CD14-positive monocyte (primary cell): ENCODE measurements at regions not wholly inside any gene's neighbourhood (a gene's known extent, or its start where the extent isn't known, plus 50 kb on each side); places are given as distances from the start of the nearest gene placed in this dataset.

Experiments
- DNase-seq, 3 donors: peaks; one replicate each; pipeline ENCODE4 v3.0.0-alpha.2; 2011 to 2022
- H2AFZ ChIP-seq: 2 replicates; pipeline ENCODE4 v1.6.0; 2012; ENCODE audit warnings: mild to moderate bottlenecking, low read depth, low read length, inconsistent platforms; ENCODE audit not compliant: insufficient read depth, poor library complexity, severe bottlenecking
- H3K27ac ChIP-seq, 2 donors: 1 replicate in 1 of 2; 2 replicates in 1 of 2; pipeline ENCODE4 v1.5.1; 2012 to 2013; ENCODE audit warnings: low read length in 2 of 2, control low read depth in 1 of 2, inconsistent platforms in 1 of 2, low read depth in 1 of 2, mild to moderate bottlenecking in 1 of 2
- H3K27me3 ChIP-seq, 2 donors: one replicate each; pipeline versions ENCODE4 v1.6.0 to v1.6.1; 2011 to 2013; ENCODE audit warnings: low read length in 2 of 2; ENCODE audit not compliant: control insufficient read depth in 2 of 2, insufficient read depth in 2 of 2
- H3K36me3 ChIP-seq, 2 donors: replicated peaks in 1 of 2; 1 replicate in 1 of 2; 2 replicates in 1 of 2; pipeline versions ENCODE4 v1.5.1 to v1.6.1; 2012 to 2013; ENCODE audit warnings: low read length in 2 of 2, control low read depth in 1 of 2, inconsistent platforms in 1 of 2, mild to moderate bottlenecking in 1 of 2; ENCODE audit not compliant: insufficient read depth in 2 of 2, control insufficient read depth in 1 of 2
- H3K4me1 ChIP-seq, 2 donors: 1 replicate in 1 of 2; 2 replicates in 1 of 2; pipeline versions ENCODE4 v1.5.1 to v1.6.1; 2012 to 2013; ENCODE audit warnings: low read length in 2 of 2, control low read depth in 1 of 2, inconsistent platforms in 1 of 2, mild to moderate bottlenecking in 1 of 2, moderate library complexity in 1 of 2; ENCODE audit not compliant: insufficient read depth in 2 of 2, control insufficient read depth in 1 of 2
- H3K4me2 ChIP-seq: replicated peaks from 2 replicates; pipeline ENCODE3; 2012; ENCODE audit warnings: low read length, moderate library complexity, mild to moderate bottlenecking; ENCODE audit not compliant: poor library complexity, severe bottlenecking; ENCODE audit errors: extremely low read depth
- H3K4me3 ChIP-seq, 3 experiments: fragments of 200-600 bp in 1 of 3; sonication (generic) in 1 of 3; replicated peaks in 1 of 3; 1 replicate in 2 of 3; 2 replicates in 1 of 3; pipeline ENCODE4 v1.5.1; 2011 to 2013; ENCODE audit warnings: low read length in 3 of 3, mild to moderate bottlenecking in 3 of 3, control low read depth in 2 of 3, low read depth in 2 of 3, inconsistent platforms in 1 of 3, moderate library complexity in 1 of 3
- H3K79me2 ChIP-seq: 2 replicates; pipeline ENCODE4 v1.6.0; 2012; ENCODE audit warnings: mild to moderate bottlenecking, control low read depth, inconsistent platforms, low read length, moderate library complexity; ENCODE audit not compliant: insufficient read depth
- H3K9ac ChIP-seq: 2 replicates; pipeline ENCODE4 v1.6.0; 2017; ENCODE audit warnings: low read length, mild to moderate bottlenecking; ENCODE audit not compliant: insufficient read depth, poor library complexity, severe bottlenecking
- H3K9me3 ChIP-seq, 2 donors: replicated peaks in 1 of 2; 1 replicate in 1 of 2; 2 replicates in 1 of 2; pipeline versions ENCODE4 v1.5.1 to v1.6.1; 2012 to 2013; ENCODE audit warnings: low read length in 2 of 2, control low read depth in 1 of 2; ENCODE audit not compliant: control insufficient read depth in 1 of 2, insufficient read depth in 1 of 2
- H4K20me1 ChIP-seq: 2 replicates; pipeline ENCODE4 v1.6.0; 2012; ENCODE audit warnings: mild to moderate bottlenecking, low read length, control low read depth, moderate library complexity; ENCODE audit not compliant: insufficient read depth
- H3K27ac Mint-ChIP-seq, 7 donors: one replicate each; pipeline ENCODE4 v1.8.0; 2020; ENCODE audit warnings: mild to moderate bottlenecking in 7 of 7, mixed read lengths in 7 of 7, moderate library complexity in 6 of 7, inconsistent platforms in 2 of 7
- H3K27me3 Mint-ChIP-seq, 3 donors: one replicate each; pipeline ENCODE4 v1.8.0; 2021 to 2022; ENCODE audit warnings: low read depth in 3 of 3, mild to moderate bottlenecking in 3 of 3, mixed read lengths in 3 of 3, moderate library complexity in 3 of 3, inconsistent platforms in 1 of 3
- H3K36me3 Mint-ChIP-seq, 2 donors: one replicate each; pipeline ENCODE4 v1.8.0; 2020; ENCODE audit warnings: mixed read lengths in 2 of 2, inconsistent platforms in 1 of 2, mild to moderate bottlenecking in 1 of 2
- H3K4me1 Mint-ChIP-seq: one replicate; pipeline ENCODE4 v1.8.0; 2020; ENCODE audit warnings: mild to moderate bottlenecking, mixed read lengths
- H3K4me3 Mint-ChIP-seq, 2 donors: one replicate each; pipeline ENCODE4 v1.8.0; 2020; ENCODE audit warnings: mild to moderate bottlenecking in 2 of 2, mixed read lengths in 2 of 2, moderate library complexity in 1 of 2
- H3K9me3 Mint-ChIP-seq, 7 donors: one replicate each; pipeline ENCODE4 v1.8.0; 2020 to 2022; ENCODE audit warnings: mixed read lengths in 7 of 7, mild to moderate bottlenecking in 6 of 7, moderate library complexity in 6 of 7, inconsistent platforms in 2 of 7
- WGBS: methylation state at CpG from one replicate; pipeline ENCODE4 v1.1.5; 2013; ENCODE audit warnings: missing lambda C conversion rate; ENCODE audit not compliant: insufficient coverage; 5-methylcytosine and 5-hydroxymethylcytosine counted together
- intact Hi-C, 2 donors: fragments of 100-400 bp; cut with micrococcal nuclease; formaldehyde crosslinking; loops; one replicate each; pipeline versions ENCODE4 v1.15.0 to v1.15.1; 2023
- TF ChIP-seq, protein P1 (sequence below): fragments of 200-600 bp; IDR thresholded peaks from one replicate; pipeline ENCODE4 v1.8.0; 2022; ENCODE audit warnings: antibody characterized with exemption, mild to moderate bottlenecking

DNA sequence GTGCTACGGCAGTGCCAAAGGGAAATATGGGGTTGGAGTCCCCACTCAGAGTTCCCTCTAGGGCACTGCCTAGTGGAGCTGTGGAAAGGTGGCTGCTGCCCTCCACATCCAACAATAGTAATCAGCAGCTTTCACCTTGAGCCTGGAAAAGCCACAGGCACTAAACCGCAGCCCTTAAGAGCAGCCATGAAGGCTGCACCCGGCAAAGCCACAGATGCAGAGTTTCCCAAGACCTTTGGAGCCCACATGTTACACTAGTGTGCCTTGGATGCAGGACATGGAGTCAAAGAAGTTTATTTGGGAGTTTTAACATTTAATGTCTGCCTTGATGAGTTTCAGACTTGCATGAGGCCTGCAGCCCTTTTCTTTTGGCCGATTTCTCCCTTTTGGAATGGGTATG is 91.4 kb upstream of the HSF2 start:
- no peak overlapping the region for H3K27ac Mint-ChIP-seq
- intact Hi-C loops, result no loop called here
- peaks cover 6 to 8% of the 10 kb centered on the region in 2 donors for H3K9me3 ChIP-seq
- no peaks in the 10 kb centered on the region for H3K4me1 ChIP-seq
- H3K4me3 ChIP-seq, result no peak overlapping the region
- no peak overlapping the region for H3K27ac ChIP-seq
- no peaks in the 10 kb centered on the region for H3K4me1 Mint-ChIP-seq
- no peak for DNase-seq
- H2AFZ ChIP-seq, result no peak overlapping the region
- H3K36me3 ChIP-seq, result no peaks in the 10 kb centered on the region
- no peak overlapping the region for H3K9ac ChIP-seq
- H3K36me3 Mint-ChIP-seq, result no peaks in the 10 kb centered on the region
- 82% methylated on average over 2 of the region's 4 CpGs for WGBS
- peaks cover 0 to 12% (median 5%) of the 10 kb centered on the region in 7 donors for H3K9me3 Mint-ChIP-seq
- no peaks in the 10 kb centered on the region for H4K20me1 ChIP-seq
- no peaks in the 10 kb centered on the region for H3K27me3 ChIP-seq
- no peak overlapping the region for H3K4me2 ChIP-seq
- no peaks in the 10 kb centered on the region for H3K79me2 ChIP-seq
- H3K4me3 Mint-ChIP-seq, result no peak overlapping the region
- TF ChIP-seq, protein P1, sequence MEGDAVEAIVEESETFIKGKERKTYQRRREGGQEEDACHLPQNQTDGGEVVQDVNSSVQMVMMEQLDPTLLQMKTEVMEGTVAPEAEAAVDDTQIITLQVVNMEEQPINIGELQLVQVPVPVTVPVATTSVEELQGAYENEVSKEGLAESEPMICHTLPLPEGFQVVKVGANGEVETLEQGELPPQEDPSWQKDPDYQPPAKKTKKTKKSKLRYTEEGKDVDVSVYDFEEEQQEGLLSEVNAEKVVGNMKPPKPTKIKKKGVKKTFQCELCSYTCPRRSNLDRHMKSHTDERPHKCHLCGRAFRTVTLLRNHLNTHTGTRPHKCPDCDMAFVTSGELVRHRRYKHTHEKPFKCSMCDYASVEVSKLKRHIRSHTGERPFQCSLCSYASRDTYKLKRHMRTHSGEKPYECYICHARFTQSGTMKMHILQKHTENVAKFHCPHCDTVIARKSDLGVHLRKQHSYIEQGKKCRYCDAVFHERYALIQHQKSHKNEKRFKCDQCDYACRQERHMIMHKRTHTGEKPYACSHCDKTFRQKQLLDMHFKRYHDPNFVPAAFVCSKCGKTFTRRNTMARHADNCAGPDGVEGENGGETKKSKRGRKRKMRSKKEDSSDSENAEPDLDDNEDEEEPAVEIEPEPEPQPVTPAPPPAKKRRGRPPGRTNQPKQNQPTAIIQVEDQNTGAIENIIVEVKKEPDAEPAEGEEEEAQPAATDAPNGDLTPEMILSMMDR, result no peak
- H3K27me3 Mint-ChIP-seq, result no peaks in the 10 kb centered on the region

DNA sequence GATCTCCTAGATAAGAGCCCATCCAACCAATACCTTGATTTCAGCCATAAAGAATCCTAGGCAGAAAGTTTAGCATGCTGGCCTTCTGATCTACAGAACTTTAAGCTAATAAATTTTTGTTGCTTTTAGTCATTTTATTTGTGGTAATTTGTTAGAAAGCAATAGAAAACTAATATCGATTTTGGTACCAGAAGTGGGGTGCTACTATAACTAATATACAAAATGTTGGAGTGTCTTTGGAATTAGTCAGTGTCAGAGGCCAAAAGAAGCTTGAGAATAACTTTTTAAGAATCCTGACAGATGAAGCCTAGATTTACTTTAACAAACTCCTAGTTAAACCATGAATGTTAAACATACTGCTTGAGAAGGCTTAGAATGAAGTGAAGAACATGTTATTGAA is 83.6 kb upstream of the HSF2 start:
- intact Hi-C loops, result no loop called here
- WGBS, result no CpG with 5 or more reads among the region's 1 CpG
- H3K4me1 Mint-ChIP-seq, result no peaks in the 10 kb centered on the region
- H3K4me1 ChIP-seq, result no peaks in the 10 kb centered on the region
- peaks cover 0 to 4% of the 10 kb centered on the region in 2 donors for H3K9me3 ChIP-seq
- no peaks in the 10 kb centered on the region for H3K36me3 Mint-ChIP-seq
- H3K79me2 ChIP-seq, result no peaks in the 10 kb centered on the region
- no peak overlapping the region for H3K27ac ChIP-seq
- H3K9ac ChIP-seq, result no peak overlapping the region
- TF ChIP-seq, protein P1, result no peak
- no peak overlapping the region for H3K4me2 ChIP-seq
- H3K27me3 Mint-ChIP-seq, result no peaks in the 10 kb centered on the region
- no peak for DNase-seq
- H3K4me3 ChIP-seq, result no peak overlapping the region
- H3K36me3 ChIP-seq, result no peaks in the 10 kb centered on the region
- H3K9me3 Mint-ChIP-seq, result peaks cover 0 to 5% (median 0%) of the 10 kb centered on the region in 7 donors
- no peaks in the 10 kb centered on the region for H3K27me3 ChIP-seq
- H3K4me3 Mint-ChIP-seq, result no peak overlapping the region
- no peak overlapping the region for H3K27ac Mint-ChIP-seq
- H2AFZ ChIP-seq, result no peak overlapping the region
- H4K20me1 ChIP-seq, result no peaks in the 10 kb centered on the region
